ENCODE measurements at regions not wholly inside any gene's neighbourhood (a gene's known extent, or its start where the extent isn't known, plus 50 kb on each side); places are given as distances from the start of the nearest gene placed in this dataset.

GRCh38 chr4:147303873-147304229, 177.0 kb upstream of the EDNRA start:
- H3K56ac ChIP-seq (replicated peaks; ENCODE audit: insufficient read length, low read depth, low read length), result no peak overlapping the region
- no peak for FAIRE-seq
- H2AK5ac ChIP-seq (ENCODE audit: low read depth, low read length), result no peak overlapping the region
- H2BK15ac ChIP-seq (ENCODE audit: low read length), result no peak overlapping the region
- no peak overlapping the region for H4K8ac ChIP-seq (ENCODE audit: extremely low read depth, insufficient read depth, low read length)
- H2BK120ac ChIP-seq (replicated peaks; ENCODE audit: low read depth, low read length), result no peak overlapping the region
- no peaks in the 10 kb centered on the region for H3K23me2 ChIP-seq (ENCODE audit: low read depth, low read length)
- no peak overlapping the region for H2AFZ ChIP-seq (ENCODE audit: low read length)
- no peaks in the 10 kb centered on the region for H4K20me1 ChIP-seq (replicated peaks in 1 of 2; ENCODE audit: control insufficient read depth in 1 of 2, insufficient read depth in 2 of 2, low read length in 2 of 2)
- H3K36me3 ChIP-seq (ENCODE audit: control insufficient read depth in 2 of 4, insufficient read depth in 4 of 4, low read length in 3 of 4), result no peaks in the 10 kb centered on the region
- no peaks in the 10 kb centered on the region for H3K4me1 ChIP-seq (replicated peaks in 1 of 4; ENCODE audit: control insufficient read depth in 3 of 4, insufficient read depth in 4 of 4, low read length in 3 of 4)
- ChIA-PET POLR2A (ENCODE audit: partially characterized antibody) (no interaction called here), CTCF (ENCODE audit: partially characterized antibody) (no interaction called here)
- no peak overlapping the region for H3K9ac ChIP-seq (replicated peaks in 1 of 4; ENCODE audit: extremely low read depth in 1 of 4, low read depth in 3 of 4, low read length in 3 of 4)
- H2BK12ac ChIP-seq (ENCODE audit: low read depth, low read length), result no peak overlapping the region
- no peak overlapping the region for H3K4me2 ChIP-seq (ENCODE audit: insufficient read depth in 1 of 2, low read depth in 2 of 2, low read length in 2 of 2)
- H3K79me1 ChIP-seq (ENCODE audit: low read depth, low read length), result no peaks in the 10 kb centered on the region
- H4K5ac ChIP-seq (ENCODE audit: insufficient read length, low read depth, low read length), result no peak overlapping the region
- H3K79me2 ChIP-seq (ENCODE audit: control insufficient read depth in 1 of 2, insufficient read depth in 2 of 2, low read length in 2 of 2), result no peaks in the 10 kb centered on the region
- WGBS, 2 experiments (ENCODE audit: extremely low coverage in 1 of 2, insufficient coverage in 1 of 2, insufficient read length in 1 of 2, insufficient replicate concordance in 2 of 2, low coverage in 1 of 2, low lambda C conversion rate in 2 of 2, missing lambda C conversion rate in 1 of 2), result 78 to 100% methylated on average over 1 to 3 of the region's 3 CpGs
- H3K27ac ChIP-seq (ENCODE audit: low read depth, low read length), result no peak overlapping the region
- no peak overlapping the region for H2BK5ac ChIP-seq (ENCODE audit: low read depth, low read length)
- H3K27me3 ChIP-seq (replicated peaks in 1 of 4; ENCODE audit: control insufficient read depth in 3 of 4, extremely low read depth in 1 of 4, insufficient read depth in 3 of 4, low read length in 3 of 4), result no peaks in the 10 kb centered on the region
- no peaks in the 10 kb centered on the region for H3K9me3 ChIP-seq (ENCODE audit: insufficient read depth in 2 of 2, low read depth in 1 of 2, low read length in 1 of 2)
- no peak overlapping the region for H3K18ac ChIP-seq (ENCODE audit: extremely low read depth, low read length)
- H3K4ac ChIP-seq (replicated peaks; ENCODE audit: insufficient read length, low read depth, low read length), result no peak overlapping the region
- H3K14ac ChIP-seq (ENCODE audit: insufficient read length), result no peak overlapping the region
- DNase-seq (ENCODE audit: low read depth in 1 of 2, low spot score in 2 of 2), result no peak
- H3K23ac ChIP-seq (ENCODE audit: insufficient read length), result no peak overlapping the region
- no peak overlapping the region for H3K4me3 ChIP-seq (ENCODE audit: extremely low read depth in 1 of 4, insufficient read depth in 2 of 4, low read depth in 3 of 4, low read length in 4 of 4)
- no peak overlapping the region for H4K91ac ChIP-seq (replicated peaks; ENCODE audit: insufficient read length, low read length)
- H2BK20ac ChIP-seq (ENCODE audit: low read length), result no peak overlapping the region
- TF ChIP-seq CTBP2 (IDR thresholded peaks at IDR 0.05; ENCODE audit: borderline replicate concordance, insufficient read depth, insufficient read length, low read length), result no peak
- no peak for TF ChIP-seq KDM4A (IDR thresholded peaks at IDR 0.05; ENCODE audit: low read depth, low read length, severe bottlenecking)
- TF ChIP-seq SP2 (IDR thresholded peaks at IDR 0.05; ENCODE audit: low read length), result no peak
- no peak for TF ChIP-seq JUN (IDR thresholded peaks at IDR 0.05; ENCODE audit: low read depth, low read length)
- no peak for TF ChIP-seq FOSL1 (IDR thresholded peaks at IDR 0.05; ENCODE audit: insufficient read depth, low read depth, low read length)
